IPS DF 4.7 (cell line): ENCODE measurements at regions not wholly inside any gene's neighbourhood (a gene's known extent, or its start where the extent isn't known, plus 50 kb on each side); places are given as distances from the start of the nearest gene placed in this dataset.

Source experiments
- DNase-seq: peaks from one replicate; pipeline ENCODE4 v3.0.0-alpha.2; 2013; ENCODE audit warnings: low spot score; ENCODE audit errors: extremely low read depth

DNA sequence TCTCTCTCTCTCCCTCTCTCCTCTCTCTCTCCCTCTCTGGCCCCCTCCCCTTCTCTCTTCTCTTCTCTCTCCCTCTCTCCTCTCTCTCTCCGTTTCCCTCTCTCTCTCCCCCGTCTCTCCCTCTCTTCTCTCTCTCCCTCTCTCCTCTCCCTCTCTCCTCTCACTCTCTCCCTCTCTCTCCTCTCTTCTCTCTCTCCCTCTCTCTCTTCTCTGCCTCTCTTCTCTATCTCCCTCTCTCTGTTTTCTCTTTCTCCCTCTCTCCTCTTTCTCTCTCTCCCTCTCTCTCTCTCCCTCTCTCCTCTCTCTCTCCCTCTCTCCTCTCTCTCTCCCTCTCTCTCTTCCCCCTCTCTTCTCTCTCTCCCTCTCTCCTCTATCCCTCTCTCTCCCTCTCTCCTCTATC, 98.3 kb upstream of the FGF3 start:
- DNase-seq, result no peak

DNA sequence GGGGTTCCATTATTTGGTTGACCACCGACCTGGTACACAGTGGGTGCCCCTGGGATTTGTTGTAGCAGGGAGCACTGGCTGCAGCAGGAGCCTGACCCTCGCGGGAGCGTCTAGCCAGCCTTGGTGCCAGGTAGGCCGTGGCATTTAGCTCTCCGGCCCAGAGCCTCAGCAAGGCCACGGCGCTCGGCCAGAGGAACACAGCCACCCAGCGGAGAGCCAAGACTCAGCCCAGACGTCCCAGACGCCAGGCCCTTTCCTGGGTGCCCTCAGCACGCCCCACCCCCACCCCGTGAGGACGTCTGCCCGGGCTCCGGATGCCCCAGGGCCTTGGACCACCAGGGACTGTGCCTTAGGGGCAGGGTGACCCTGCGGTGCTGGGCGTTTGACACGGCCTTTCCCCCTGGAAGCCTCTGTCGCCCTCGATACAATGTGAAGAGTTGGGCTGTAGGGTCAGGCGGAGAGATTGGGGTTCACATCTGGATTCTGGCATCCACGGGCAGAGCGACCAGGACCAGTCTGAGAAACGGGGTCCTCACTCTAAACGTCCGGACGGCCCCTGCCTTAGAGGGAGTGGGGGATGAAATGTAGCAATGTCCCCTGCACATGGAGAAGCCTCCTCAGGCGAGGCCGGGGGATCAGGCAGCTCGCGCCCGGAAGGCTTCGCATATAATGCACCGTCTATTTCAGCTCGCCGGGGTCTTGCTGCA, 99.2 kb upstream of the FGF3 start:
- DNase-seq, result no peak

DNA sequence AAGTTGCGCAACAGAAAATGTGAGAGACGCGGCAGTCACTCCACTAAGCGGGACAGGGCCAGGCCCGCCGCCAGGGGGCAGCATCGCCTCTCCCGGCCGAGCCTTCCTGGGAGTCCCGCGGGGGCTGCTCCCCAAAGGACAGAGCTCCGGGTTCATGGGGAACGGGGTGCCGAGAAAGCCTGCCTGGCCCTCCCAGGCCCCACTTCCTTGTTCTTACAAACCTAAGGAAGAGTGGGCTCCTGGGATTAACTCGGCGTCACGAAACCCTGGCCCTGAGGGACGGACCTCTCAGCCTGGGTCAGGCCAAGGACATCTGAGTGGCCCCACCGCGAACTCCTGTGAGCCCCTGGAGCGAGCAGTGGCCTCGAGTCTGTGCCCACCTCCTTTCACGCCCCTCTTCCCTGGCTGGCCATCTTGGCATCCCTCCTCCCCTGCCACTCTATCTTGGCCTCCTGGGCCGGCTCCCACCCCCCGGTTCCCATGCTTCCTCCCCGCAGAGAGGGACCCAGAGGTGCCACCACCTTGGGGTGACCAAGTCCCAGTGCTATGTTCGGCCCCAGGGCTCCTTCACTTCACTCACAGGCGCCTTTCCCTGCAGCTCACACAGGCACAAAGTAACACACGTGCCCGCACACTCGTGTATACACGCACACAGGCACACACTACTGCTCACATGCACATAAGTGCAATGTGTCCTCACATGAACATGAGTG, 99.9 kb upstream of the FGF3 start:
- no peak for DNase-seq

DNA sequence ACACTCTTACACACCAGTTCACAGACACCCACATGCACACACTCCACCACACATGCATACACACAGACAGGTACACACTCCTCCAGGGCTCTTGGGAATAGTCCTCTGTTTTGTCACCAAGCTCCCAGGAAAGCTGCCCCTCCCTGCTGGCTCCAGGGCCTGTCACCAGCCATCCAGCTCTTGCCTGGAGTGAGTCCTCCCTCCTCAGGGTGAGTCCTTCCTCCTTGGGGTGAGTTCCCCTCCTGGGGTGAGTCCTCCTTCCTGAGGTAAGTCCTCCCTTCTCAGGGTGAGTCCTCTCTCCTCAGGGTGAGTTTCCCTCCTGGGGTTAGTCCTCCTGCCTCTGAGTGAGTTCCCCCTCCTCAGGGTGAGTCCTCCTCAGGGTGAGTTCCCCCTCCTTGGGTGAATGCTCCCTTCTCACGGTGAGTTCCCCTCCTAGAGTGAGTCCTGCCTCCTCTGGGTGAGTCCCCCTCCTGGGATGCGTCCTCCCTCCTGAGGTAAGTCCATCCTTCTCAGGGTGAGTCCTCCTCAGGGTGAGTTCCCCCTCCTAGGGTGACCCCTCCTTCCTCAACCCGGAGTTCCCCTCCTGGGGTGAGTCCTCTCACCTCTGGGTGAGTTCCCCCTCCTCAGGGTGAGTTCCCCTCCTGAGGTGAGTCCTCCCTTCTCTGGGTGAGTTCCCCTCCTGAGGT, 100.6 kb upstream of the FGF3 start:
- DNase-seq, result no peak

DNA sequence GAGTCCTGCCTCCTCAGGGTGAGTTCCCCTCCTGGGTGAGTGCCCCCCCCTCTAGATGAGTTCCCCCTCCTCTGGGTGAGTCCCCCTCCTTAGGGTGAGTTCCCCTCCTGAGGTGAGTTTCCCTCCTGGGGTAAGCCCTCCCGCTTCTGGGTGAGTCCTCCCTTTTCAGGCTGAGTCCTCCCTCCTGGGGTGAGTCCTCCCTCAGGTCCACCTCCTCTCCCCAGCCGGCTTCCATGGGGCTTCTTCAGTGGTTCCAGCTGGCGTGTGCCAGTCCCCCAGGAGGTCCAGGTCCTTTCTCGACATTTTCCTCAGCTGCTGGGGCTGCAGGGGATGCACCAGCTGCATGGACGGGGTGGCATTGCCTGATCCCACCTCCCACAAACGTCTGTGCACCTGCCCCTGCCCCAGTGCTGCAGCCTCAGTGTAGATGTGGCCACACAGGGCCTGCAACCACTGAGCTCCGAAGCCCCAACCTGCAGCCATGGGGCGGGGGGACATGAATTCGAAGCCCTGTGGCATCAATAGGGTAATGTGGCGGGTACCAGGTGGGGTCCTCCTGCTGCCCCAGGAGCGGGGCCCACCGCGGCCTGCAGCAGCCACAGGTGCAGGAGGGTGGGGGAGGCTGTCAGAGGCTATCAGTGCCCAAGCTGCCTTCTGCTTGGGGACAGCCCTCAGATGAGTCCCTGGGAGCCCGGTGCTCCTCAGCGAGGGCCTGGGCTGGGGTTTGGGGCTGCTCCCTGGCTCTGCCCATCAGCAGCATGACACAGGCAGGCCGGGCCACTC, 101.3 kb upstream of the FGF3 start:
- DNase-seq, result no peak

DNA sequence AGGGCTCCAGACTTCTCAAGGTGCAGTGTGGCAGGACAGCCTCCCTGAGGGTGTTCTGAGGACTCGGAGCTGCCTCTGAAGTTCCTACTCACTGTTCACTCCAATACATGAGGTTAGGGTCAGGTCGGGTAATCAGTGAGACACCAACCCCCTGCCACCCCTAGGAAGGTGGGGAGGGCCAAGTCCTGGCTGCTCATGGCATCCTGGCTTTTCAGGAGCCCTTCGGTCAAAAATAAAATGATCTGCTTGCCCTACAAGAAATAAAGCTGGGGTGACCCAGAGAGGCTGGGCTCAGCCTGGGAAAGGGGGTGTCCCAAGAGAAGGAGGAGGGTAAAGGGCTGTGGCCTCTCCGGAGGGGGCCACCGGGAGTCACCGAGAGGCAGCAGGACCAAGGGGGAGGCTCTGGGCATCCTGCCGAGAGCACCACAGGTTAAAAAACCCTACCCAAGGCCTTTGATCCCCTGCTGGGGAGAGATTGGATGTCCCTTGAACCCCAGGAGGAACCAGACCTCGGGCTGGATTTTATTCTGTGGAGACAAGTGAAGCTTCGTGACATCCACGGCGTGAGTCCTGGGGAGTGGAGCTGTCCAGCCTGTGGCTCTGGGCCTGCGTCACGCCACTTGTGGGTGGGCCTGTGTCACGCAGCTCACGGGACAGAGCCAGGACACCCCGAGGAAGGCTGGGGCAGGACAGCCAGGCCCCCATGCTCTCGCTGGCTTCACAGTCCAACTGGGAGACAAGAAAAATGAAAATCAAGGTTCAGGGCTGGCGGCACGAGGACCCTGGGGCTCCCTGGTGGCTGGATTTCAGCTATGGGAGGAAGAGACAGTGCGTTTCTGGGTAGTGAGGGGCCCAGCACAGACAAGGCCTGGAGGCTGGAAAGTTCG, 102.2 kb upstream of the FGF3 start:
- no peak for DNase-seq

DNA sequence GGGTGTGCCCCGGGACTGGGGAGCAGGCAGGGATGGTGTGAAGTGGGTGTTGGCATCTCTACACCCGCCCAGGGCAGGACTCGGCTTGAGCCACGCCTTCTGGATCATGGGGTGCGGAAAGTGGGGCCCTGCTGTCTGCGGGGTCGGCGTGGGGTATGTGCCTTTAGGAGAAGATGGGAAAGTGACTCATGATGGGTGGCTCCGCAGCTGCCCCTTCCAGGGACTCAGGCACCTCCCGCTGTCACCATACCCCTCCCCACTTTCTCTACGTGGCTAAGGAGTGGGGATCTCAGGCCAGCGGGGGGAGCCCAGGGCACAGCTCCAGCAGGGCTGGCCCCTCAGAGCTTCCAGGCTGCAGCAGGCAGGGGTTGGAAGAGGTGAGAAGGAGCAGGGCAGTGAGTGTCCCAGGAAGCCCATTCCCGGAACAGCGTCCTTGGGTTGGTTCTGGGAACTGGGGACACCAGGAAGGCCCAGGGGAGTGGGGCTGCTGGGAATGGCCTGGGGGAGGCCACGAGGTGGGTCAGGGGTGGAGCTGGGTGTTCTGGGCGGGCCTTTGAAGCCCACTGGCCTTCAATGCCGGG, 102.9 kb upstream of the FGF3 start:
- no peak for DNase-seq

DNA sequence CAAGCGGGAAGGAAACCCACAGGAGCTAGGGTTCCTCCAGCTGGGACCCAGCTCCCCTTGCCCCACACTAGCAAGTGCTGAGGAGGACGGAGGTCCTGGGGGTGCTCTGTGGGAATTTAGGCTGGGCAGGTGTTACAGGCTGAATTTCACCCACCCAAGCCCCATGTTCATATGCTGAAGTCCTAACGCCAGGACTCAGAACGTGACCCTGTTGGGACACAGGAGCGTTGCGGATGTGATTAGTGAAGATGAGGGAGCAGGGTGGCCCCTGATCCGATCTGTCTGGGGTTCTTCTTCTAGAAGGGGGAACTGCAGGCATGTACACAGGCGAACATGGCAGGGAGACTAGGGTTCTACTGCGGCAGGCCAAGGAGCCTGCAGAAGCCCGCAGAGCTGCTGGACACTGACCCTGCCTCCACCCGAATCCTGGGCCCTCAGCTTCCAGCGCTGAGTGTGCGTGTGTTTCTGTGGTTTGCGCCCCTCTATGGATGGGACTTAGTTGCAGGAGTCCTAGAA, 103.4 kb upstream of the FGF3 start:
- no peak for DNase-seq

DNA sequence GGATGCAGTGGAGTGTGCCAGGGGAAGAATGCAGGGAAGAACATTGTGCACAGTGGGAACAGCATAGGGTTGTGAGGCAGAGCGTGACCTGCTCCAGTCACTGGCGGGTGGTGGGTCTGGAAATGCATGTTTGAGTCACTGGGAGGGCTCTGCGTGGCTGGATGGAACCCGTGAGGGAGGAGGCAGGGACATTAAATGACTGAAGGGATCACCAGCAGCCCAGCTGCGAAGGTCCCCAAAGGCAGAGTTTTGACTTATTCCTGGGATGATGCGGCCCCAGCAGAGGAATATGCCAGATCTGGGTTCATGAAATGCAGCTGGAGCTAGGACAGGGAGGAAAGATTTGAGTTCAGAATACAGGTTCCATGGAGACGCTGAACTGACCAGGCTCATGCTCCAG, 104.0 kb upstream of the FGF3 start:
- DNase-seq, result no peak

DNA sequence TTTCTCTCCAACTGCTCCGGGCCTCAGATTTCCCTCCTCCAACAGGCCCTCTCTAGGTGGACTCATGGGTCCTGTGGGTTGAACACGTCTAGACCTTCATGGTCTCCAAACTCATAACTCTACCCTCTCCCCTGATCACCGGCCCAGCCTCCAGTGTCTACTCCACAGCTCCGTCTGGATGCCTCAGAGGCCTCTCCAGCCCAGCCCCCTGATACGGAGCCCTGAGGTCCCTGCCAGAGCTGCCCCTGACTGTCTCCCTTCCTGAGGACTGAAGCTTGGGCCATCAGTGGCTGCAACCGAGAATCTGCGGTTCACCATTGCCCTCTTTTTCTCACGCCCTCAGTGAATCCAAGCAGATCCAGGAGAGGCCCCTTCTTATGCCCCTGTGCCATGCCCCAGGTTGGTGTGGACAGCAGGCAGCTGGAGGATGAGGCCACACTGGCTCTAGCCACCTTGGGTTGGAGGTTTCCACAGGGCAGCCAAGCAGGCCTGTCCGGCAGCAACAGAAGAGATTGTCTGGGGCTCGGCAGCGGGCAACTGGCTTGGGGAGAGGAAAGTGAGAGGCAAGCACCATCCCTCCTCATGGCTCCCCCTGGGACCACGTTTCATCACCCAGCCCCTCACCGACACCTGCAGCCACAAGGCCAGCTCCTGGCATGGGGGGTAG, 104.6 kb upstream of the FGF3 start:
- no peak for DNase-seq

DNA sequence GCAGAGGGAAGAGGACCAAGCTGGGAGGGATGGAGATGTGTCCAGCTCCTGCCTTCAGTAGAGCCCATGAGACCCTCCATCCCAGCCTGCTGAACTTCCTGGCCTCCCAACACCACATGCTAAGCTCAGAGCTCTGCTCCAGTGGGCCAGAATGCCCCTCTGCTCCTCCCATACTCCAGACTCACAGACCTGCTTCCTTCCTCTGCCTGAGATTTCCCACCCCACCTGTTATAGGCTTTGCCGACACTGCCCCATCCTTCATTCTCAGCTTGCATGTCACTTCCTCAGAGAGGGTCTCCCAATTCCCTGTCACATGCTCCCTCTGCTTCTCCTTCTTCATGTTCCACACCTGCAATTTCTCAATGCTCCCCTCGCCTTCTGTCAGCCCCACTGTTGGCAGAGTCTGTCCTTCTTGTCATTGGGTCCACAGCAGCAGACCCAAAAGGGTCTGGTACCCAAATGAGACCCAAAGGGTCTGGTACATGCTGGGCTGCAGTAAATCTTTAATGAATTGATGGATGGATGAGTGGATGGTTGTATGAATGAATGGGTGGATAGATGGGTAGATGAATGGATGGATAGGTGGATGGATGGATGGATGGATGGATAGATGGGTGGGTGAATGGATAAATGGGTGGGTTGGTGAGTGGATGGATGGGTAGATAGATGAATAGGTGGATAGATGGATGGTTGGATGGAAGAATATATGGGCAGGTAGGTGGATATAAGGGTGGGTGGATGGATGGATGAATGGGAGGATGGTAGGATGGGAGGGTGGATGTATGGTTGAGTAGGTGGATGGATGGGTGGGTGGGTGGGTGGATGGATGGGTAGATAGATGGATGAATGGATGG, 105.3 kb upstream of the FGF3 start:
- DNase-seq, result no peak

DNA sequence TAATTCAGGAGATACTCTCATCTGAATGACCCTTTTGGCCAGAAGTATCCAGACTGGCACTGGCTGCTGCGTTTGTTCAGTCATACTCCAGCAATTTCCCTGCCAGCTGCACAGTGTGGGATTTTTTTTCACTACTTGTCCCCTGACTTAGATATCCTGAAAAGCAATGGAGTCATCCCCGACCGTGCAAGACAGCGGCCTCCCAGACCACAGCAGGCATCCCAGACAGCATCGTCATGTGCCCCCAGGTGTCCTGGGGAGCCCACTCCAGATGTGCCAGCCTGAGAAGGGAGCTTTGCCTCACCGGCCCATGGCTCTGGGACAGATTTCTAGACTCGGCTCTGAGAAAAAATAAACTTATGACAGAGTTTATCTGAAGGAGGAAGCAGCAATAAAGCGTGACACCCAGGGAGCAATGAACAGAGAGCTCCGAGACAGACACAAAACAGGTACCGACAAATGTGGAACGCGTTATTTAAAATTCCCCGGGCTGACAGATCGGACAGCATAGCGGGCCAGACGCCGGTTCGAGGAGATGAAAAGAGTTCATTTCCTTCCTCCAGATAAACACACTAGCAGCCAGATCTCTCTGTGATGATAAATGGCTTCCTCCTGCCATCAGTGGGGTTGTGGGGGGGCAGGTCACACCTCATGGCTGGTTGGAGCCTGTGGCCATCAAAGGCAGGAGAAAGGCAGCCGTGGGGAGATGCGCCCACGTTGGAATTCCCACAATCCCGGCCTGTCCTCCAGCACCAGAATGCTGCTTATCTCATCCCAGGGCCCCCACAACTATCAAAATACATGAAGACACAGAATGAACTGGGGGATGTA, 106.4 kb upstream of the FGF3 start:
- no peak for DNase-seq

DNA sequence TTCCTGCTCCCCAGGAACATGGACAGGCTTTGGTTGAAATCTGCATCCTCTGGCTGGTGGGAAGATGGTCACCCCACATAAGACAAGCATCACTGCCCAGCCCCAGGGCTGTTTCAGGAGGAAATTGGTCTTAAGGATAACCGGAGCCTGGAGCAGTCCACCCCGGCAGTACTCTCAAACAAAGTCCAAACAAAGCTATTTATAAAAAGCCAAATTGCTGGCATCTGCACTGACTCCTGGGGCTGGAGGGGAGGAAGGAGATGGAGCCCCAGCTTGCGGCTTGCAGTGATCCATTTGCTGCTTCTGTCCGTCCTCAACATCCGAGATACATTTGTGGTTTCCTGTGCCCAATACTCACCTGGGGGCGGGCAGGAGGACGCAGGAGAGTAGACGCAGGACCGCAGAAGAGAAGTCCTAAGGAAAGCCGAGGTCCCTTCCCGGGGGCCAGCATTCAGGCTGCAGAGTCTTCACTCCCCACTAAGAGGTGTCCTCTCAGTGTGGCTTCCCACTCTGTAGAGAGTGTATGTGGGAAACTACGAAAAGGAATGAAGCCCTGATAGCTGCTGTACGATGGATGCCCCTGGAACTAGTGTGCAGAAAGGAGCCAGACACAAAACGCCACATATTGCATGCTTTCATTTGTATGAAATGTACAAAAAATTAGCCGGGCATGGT, 107.3 kb upstream of the FGF3 start:
- DNase-seq, result no peak

DNA sequence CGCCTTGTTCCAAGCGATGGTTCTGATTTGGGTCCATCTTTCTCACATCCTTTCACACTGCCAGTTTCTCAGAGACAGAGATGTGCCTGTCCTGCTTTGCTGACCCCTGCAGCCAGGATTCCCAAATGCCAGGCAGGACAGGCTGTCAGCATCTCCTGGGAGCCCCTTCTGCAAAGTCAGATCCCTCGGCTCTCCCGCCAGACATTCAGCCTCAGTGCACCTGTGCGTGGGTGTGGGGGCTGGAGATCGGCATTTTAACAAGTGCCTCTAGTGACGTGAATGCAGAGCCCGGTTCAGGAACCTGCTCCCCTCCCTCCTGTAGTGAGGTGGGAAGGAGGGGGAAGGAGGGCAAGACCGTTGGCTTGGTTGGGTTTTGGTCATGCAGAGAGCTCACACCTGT, 108.9 kb upstream of the FGF3 start:
- no peak for DNase-seq

DNA sequence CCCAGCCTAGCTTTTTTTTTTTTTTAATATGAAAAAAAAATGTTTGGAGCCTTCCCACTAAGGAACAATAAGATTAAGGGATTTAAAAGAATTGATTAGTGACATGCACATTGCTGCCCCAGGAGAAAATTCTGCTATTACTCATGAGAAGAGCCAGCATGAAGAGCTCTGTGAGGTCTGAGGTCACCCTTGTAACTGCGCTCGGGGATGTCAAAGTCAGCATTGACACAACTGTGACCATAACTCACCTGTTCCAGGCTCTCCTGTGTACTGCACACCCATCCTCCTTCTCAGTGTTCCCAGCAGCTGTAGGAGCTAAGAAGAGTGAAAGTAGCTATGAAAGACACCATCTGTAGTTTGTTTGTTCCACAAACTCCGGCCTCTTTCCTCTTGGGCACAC, 109.8 kb upstream of the FGF3 start:
- no peak for DNase-seq

DNA sequence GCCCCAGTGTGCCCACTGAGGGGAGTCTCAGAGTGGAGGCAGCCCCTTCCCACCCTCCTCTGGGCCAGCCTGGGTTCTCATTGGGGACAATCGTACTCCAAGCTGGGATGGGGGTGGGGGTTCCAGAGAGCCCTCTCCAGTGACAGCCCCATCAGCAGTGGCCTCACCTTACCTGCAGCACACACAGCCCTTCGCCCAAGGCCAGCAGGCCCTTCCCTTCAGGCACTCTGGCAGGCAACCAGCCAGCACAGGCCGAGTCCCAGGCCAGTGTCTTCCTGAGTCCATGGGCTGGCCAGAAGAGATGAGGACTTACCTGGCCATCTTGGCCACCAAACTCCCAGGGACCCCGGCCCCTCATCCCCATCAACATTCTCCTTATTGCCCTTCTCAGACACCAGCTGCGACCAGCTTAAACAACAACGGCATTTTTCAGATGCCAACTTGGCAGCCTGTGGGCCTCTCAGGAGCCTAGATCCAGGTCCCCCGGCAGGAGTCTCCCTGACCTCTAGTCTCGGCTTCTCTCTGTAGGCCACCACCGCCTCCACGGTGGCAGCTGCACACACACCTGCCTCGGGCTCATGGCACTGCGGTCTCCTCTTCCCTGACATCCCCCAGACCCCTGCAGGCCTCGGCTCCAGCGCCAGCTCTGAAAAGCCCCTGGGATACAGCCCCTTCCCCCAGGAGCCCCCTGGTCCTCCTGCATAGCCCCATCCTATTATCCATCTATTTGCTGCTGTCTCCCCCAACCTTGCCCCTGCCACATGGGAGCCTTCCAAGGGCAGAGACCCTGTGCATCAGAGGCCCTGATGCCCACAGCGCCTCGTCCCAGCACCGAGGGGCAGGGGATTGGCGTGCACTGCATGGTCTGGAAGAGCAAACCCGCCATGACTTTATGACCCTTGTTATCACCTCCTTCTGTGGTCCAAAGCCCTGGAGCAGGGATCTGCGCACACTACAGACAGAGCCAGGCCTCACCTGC, 111.2 kb upstream of the FGF3 start:
- no peak for DNase-seq
